ENCODE measurements at regions not wholly inside any gene's neighbourhood (a gene's known extent, or its start where the extent isn't known, plus 50 kb on each side); places are given as distances from the start of the nearest gene placed in this dataset.

DNA sequence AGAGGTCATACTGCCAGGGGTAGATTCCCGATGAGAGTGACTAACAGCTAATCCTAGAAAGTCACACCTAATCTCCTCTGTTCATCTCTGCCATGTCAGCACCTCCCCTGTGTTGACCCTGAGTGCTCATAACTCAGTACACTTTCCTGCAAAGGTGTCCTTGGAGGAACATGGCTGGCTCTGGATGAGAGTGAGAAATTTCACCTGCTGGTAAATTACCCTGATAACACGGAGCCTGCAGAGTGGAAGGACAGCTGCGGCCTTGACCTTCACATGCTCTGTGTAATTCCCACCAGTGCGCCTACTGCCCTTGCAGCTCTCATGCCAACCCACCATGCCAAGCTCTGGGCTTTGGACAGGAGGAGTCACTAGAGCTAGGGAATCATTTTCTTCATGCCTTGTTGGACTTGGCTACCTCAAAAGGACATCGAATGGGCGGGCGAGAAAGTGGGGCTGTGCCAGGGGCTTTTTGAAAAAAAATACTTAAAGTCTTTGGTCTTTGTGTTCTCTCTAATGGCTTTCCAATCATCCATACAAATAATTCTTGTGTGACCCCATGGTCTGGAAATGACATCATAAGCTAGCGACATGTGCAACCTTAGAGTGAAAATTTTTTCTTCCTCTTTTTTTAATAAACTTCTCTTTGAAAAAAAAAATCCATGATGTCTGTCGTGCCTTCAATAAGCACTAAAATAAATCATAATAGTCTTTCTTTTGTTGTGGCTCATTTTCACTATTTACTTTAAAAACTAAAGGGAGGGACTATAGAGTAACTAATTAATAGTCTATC, 319.9 kb downstream of the MYCN start:
- TF ChIP-seq, protein P1, sequence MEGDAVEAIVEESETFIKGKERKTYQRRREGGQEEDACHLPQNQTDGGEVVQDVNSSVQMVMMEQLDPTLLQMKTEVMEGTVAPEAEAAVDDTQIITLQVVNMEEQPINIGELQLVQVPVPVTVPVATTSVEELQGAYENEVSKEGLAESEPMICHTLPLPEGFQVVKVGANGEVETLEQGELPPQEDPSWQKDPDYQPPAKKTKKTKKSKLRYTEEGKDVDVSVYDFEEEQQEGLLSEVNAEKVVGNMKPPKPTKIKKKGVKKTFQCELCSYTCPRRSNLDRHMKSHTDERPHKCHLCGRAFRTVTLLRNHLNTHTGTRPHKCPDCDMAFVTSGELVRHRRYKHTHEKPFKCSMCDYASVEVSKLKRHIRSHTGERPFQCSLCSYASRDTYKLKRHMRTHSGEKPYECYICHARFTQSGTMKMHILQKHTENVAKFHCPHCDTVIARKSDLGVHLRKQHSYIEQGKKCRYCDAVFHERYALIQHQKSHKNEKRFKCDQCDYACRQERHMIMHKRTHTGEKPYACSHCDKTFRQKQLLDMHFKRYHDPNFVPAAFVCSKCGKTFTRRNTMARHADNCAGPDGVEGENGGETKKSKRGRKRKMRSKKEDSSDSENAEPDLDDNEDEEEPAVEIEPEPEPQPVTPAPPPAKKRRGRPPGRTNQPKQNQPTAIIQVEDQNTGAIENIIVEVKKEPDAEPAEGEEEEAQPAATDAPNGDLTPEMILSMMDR (conservative IDR thresholded peaks at IDR 0.05): no peak
- Mint-ChIP-seq H3K4me3 (no peak overlapping the region), H3K27me3 (peaks cover 6% of the 10 kb centered on the region), H3K9me3 (peaks cover 9% of the 10 kb centered on the region), H3K27ac (no peak overlapping the region), H3K36me3 (no peaks in the 10 kb centered on the region), H3K4me1 (ENCODE audit: unreplicated experiment) (peaks cover 14% of the 10 kb centered on the region)
- DNase-seq (ENCODE audit: extremely low spot score, unreplicated experiment): no peak

DNA sequence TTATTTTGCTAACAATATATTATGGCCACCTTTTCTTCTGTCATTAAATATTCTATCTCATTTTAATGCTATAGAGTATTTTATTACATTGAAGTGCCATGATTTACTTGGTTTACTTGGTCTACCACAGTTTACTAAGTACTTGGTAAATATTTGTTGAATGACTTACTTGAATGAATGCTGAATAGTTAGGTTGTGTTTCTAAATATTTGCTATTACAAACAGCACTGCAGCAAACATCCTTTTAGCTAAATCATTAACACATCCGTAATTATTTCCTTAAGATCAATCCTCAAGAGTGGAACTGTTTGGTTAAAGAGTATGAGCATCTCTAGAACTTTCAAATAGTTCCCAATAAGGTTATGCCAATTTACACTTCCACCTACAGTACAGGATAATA, 318.7 kb downstream of the MYCN start:
- no peaks in the 10 kb centered on the region for H3K36me3 Mint-ChIP-seq
- DNase-seq (ENCODE audit: extremely low spot score, unreplicated experiment): no peak
- H3K27ac Mint-ChIP-seq: no peak overlapping the region
- no peak overlapping the region for H3K4me3 Mint-ChIP-seq
- H3K27me3 Mint-ChIP-seq: peaks cover 6% of the 10 kb centered on the region
- peaks cover 13% of the 10 kb centered on the region for H3K9me3 Mint-ChIP-seq
- peaks cover 14% of the 10 kb centered on the region for H3K4me1 Mint-ChIP-seq (ENCODE audit: unreplicated experiment)
- TF ChIP-seq, protein P1 (conservative IDR thresholded peaks at IDR 0.05): no peak

DNA sequence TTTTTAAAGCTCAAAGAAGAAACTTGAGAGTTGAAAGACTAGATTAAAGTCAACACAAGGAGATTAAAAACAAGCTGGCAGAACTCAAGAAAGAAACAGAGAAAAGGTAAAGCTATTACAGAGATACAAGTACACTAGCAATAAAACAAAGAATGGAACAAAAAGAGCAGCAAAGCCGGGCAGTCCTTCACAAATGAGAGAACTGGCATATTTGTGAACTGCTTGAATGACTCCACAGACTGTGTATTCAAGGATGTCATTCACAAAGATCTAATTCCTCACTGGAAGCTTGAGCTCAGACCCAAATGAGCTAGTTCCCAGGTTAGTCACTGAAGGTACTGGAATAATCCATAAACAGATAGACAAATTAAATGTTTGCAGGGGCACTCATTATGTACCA, 318.0 kb downstream of the MYCN start:
- Mint-ChIP-seq H3K4me3 (no peak overlapping the region), H3K27me3 (peaks cover 6% of the 10 kb centered on the region), H3K9me3 (peaks cover 10% of the 10 kb centered on the region), H3K27ac (no peak overlapping the region), H3K4me1 (ENCODE audit: unreplicated experiment) (peaks cover 17% of the 10 kb centered on the region), H3K36me3 (no peaks in the 10 kb centered on the region)
- TF ChIP-seq, protein P1 (conservative IDR thresholded peaks at IDR 0.05): no peak
- no peak for DNase-seq (ENCODE audit: extremely low spot score, unreplicated experiment)

DNA sequence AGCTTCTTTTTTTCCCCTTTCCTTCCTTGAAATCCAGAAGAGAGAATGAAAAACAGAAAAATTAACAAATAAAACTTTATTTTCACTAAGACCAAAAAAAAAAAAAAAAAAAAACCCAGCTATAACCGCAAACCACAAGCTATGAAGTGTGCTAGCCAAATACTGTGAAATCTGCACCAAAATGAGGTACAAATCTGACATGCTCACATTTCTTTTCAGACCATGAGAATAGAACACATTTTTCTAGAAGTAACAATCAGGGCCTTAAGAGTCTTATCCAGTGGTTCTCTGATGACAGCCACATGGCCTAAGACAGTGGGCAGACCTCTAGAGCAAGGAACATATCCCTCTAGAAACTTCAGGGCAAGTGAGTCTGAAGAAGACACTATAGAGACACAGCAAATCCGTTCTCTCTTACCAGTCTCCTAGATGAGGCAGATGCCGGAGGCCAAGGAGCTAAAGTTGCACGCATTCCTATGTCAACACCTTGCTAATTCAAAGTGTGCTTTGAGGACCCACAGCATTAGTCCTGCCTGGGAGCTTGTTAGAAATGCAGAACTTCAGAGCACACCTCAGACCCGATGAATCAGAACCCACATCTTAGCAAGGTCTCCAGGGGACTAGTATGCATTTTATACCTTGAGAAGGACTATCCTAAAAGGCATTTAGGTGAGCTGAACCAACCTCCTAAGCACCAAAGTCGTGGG, 317.1 kb downstream of the MYCN start:
- peaks cover 6% of the 10 kb centered on the region for H3K27me3 Mint-ChIP-seq
- TF ChIP-seq, protein P1 (conservative IDR thresholded peaks at IDR 0.05): no peak
- DNase-seq (ENCODE audit: extremely low spot score, unreplicated experiment): no peak
- no peaks in the 10 kb centered on the region for H3K36me3 Mint-ChIP-seq
- H3K27ac Mint-ChIP-seq: no peak overlapping the region
- no peak overlapping the region for H3K4me3 Mint-ChIP-seq
- peaks cover 8% of the 10 kb centered on the region for H3K9me3 Mint-ChIP-seq
- H3K4me1 Mint-ChIP-seq (ENCODE audit: unreplicated experiment): peaks cover 20% of the 10 kb centered on the region

DNA sequence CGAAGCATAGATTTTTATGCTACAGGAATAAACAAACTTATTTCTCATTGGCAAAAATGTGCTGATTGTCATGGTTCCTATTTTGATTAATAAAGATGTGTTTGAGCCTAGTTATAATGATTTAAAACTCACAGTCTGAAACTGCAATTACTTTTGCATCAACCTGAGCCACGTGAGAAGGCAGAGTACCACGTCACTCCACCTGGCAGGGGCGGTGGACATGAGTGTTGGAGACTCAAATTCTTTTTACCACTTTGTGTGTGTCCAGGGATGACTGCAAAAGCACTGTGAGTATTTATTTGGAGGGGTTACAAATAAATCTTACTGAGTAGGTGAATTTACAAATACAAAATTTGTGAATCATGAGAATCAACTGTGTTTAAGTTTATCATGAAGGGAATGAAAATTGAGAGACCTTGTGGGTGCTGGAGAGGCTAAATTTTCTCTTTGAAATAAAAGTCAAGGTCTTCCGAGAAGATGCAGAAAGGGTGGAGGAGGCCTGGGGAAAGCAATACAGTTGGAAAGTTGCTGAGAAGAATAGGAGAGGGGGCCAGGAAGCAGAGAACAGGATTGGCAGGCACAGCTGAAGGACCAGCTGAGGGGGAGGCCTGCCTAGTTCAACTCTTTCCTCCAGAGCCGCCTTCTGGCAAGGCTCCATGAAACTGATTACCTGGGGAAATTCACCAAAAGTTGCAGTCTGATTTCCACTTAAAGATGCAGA, 316.4 kb downstream of the MYCN start:
- H3K4me1 Mint-ChIP-seq (ENCODE audit: unreplicated experiment): peaks cover 27% of the 10 kb centered on the region
- H3K36me3 Mint-ChIP-seq: no peaks in the 10 kb centered on the region
- H3K27ac Mint-ChIP-seq: no peak overlapping the region
- TF ChIP-seq, protein P1 (conservative IDR thresholded peaks at IDR 0.05): no peak
- H3K4me3 Mint-ChIP-seq: no peak overlapping the region
- peaks cover 8% of the 10 kb centered on the region for H3K9me3 Mint-ChIP-seq
- no peak for DNase-seq (ENCODE audit: extremely low spot score, unreplicated experiment)
- H3K27me3 Mint-ChIP-seq: peaks cover 6% of the 10 kb centered on the region

Measured in type B pancreatic cell (in vitro differentiated cells).